ENCODE measurements at regions not wholly inside any gene's neighbourhood (a gene's known extent, or its start where the extent isn't known, plus 50 kb on each side); places are given as distances from the start of the nearest gene placed in this dataset.

DNA sequence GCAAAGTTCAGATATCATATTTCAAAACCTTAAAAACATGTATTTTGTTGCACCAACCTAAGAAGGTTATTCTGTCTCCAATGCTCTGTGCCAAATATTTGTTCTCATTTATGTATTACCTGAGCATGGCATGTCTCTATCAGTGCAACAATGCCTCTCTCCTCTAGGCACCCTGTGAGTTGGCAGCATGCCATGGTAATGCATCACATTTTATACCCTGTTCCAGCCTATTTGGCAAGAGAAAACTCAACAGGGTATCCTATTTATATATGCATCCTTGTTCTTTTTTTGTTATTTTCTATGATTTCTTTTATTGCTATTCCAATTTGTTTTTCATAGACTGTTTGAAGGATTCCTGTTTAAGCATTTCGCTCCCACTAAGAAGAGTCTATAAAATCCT lies 126.3 kb upstream of the NRXN1 start:
- Histone ChIP-seq H4K20me1 (no peaks in the 10 kb centered on the region), H3K27ac (no peak overlapping the region), H3K27me3 (no peaks in the 10 kb centered on the region), H3K4me1 (no peaks in the 10 kb centered on the region), H3K36me3 (no peaks in the 10 kb centered on the region), H3K9me3 (replicated peaks in 1 of 11) (no peaks in the 10 kb centered on the region), H3K9ac (no peak overlapping the region), H3K4me3 (no peak overlapping the region), H3K4me2 (no peak overlapping the region)
- TF ChIP-seq Cebpa-rat (IDR thresholded peaks at IDR 0.05): no peak

DNA sequence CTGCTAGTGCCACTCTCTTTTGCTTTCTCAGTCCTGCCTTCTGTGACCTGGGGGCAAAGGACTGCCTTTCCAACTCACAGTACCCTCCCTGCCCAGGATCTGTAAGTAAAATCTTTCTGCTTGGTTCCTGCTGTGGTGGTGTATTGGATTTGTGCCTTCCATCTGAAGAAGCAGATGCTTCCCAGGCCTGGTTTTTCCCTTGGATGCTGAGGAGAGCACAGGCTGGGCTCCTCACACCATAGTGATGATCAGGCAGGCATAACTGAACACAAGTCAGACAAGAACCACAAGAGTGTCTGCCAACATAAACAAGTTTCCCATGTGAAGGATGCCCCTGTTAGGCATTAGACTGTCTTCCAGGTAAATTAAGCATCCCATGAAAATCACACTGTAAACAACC lies 121.3 kb upstream of the NRXN1 start:
- Histone ChIP-seq H3K4me3 (no peak overlapping the region), H4K20me1 (no peaks in the 10 kb centered on the region), H3K27ac (no peak overlapping the region), H3K4me1 (no peaks in the 10 kb centered on the region), H3K36me3 (no peaks in the 10 kb centered on the region), H3K9ac (no peak overlapping the region), H3K9me3 (replicated peaks in 1 of 11) (peaks cover 8 to 13% (median 10%) of the 10 kb centered on the region in 11 experiments; a peak in 21 of 22 replicates), H3K27me3 (no peaks in the 10 kb centered on the region), H3K4me2 (no peak overlapping the region)
- TF ChIP-seq Cebpa-rat (IDR thresholded peaks at IDR 0.05): no peak

DNA sequence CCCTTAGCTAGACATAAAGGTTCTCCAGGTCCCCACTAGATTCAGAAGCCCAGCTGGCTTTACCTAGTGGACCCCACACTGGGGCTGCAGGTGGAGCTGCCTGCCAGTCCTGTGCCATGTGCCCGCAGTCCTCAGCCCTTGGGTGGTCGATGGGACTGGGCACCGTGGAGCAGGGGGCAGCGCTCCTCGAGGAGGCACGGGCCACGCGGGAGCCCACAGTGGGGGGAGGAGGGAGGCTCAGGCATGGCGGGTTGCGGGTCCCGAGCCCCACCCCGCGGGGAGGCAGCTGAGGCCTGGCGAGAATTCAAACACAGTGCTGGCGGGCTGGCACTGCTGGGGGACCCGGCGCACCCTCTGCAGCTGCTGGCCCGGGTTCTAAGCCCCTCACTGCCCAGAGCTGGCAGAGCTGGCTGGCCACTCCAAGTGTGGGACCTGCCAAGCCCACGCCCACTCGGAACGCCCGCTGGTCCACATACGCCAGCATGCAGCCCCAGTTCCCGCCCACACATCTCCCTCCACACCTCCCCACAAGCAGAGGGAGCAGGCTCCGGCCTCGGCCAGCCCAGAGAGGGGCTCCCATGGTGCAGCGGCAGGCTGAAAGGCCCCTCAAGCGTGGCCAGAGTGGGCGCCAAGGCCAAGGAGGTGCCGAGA lies 119.7 kb upstream of the NRXN1 start:
- H3K4me3 ChIP-seq: no peak overlapping the region
- no peaks in the 10 kb centered on the region for H4K20me1 ChIP-seq
- H3K27me3 ChIP-seq: no peaks in the 10 kb centered on the region
- no peak for TF ChIP-seq Cebpa-rat (IDR thresholded peaks at IDR 0.05)
- H3K27ac ChIP-seq: no peak overlapping the region
- H3K36me3 ChIP-seq: no peaks in the 10 kb centered on the region
- H3K4me2 ChIP-seq: no peak overlapping the region
- no peak overlapping the region for H3K9ac ChIP-seq
- peaks cover 8 to 13% (median 10%) of the 10 kb centered on the region in 11 experiments; a peak in 21 of 22 replicates for H3K9me3 ChIP-seq (replicated peaks in 1 of 11)
- no peaks in the 10 kb centered on the region for H3K4me1 ChIP-seq

DNA sequence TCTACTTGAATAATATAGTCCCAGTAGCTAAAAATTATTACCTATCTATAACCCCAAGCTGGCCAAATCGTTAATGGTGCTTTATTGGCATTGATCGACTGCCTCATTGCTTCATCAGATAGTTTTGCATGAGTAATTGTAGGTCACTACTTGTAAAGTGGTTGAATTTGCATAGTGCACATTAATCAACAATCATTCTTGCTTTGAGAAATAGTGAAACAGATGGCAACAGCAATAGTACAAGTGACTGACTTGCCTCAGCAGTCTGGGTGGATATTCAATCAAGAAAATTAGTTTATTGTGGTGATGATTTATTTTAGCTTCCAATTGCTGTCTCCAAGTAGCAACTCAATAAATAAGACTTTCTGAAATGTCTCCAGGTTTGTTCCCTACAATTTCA lies 117.8 kb upstream of the NRXN1 start:
- no peak for TF ChIP-seq Cebpa-rat (IDR thresholded peaks at IDR 0.05)
- Histone ChIP-seq H3K9me3 (replicated peaks in 1 of 11) (peaks cover 8 to 13% (median 10%) of the 10 kb centered on the region in 11 experiments; a peak in 21 of 22 replicates), H3K4me3 (no peak overlapping the region), H3K9ac (no peak overlapping the region), H3K27ac (no peak overlapping the region), H3K27me3 (no peaks in the 10 kb centered on the region), H3K4me2 (no peak overlapping the region), H3K4me1 (no peaks in the 10 kb centered on the region), H3K36me3 (no peaks in the 10 kb centered on the region), H4K20me1 (no peaks in the 10 kb centered on the region)

DNA sequence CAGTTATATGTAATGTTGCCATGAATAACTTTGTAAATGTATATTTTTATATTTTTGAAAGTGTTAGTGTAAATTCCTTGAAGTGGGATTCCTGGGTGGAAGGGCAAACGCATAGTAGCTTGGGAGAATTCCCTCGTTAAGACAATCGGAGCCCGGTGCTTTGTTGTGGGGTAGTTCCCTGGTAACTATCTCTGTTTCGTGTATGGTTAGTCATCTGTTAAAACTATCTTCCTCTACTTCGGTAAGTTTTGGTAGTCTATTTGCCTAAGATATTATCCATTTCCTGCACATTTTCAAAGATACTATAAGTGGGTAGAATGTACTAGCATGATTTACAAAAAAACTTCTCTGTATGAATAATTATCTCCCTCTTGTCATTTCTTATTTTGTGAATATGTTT lies 113.8 kb upstream of the NRXN1 start:
- H3K36me3 ChIP-seq: no peaks in the 10 kb centered on the region
- H3K4me2 ChIP-seq: no peak overlapping the region
- H3K27me3 ChIP-seq: no peaks in the 10 kb centered on the region
- H3K4me3 ChIP-seq: no peak overlapping the region
- no peak overlapping the region for H3K9ac ChIP-seq
- no peaks in the 10 kb centered on the region for H4K20me1 ChIP-seq
- peaks cover 0 to 3% (median 0%) of the 10 kb centered on the region in 11 experiments; a peak in 2 of 22 replicates for H3K9me3 ChIP-seq (replicated peaks in 1 of 11)
- TF ChIP-seq Cebpa-rat (IDR thresholded peaks at IDR 0.05): no peak
- no peaks in the 10 kb centered on the region for H3K4me1 ChIP-seq
- no peak overlapping the region for H3K27ac ChIP-seq

DNA sequence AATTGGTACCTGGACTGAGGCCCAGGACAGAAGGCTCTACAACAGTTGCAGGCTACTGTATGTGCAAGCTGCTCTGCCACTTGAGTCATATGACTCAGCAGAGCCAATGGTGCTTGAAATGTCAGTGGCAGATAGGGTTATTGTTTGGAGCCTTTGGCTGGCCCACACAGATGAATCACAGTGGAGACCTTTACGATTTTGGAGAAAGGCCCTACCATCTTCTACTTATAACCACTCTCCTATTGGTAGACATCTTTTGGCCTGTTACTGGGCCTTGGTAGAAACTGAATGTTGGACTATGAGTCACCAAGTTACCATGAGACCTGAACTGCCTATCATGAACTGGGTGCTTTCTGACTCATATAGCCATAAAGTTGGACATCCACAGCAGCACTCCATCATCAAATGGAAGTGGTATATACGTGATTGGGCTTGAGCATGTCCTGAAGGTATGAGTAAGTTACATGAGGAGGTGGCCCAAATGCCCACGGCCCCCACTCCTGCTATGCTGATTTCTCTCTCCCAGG lies 88.9 kb upstream of the NRXN1 start:
- H3K4me2 ChIP-seq: no peak overlapping the region
- no peaks in the 10 kb centered on the region for H3K27me3 ChIP-seq
- H3K4me1 ChIP-seq: no peaks in the 10 kb centered on the region
- H4K20me1 ChIP-seq: no peaks in the 10 kb centered on the region
- no peaks in the 10 kb centered on the region for H3K9me3 ChIP-seq (replicated peaks in 1 of 11)
- H3K4me3 ChIP-seq: no peak overlapping the region
- TF ChIP-seq Cebpa-rat (IDR thresholded peaks at IDR 0.05): no peak
- no peaks in the 10 kb centered on the region for H3K36me3 ChIP-seq
- no peak overlapping the region for H3K9ac ChIP-seq
- H3K27ac ChIP-seq: no peak overlapping the region

DNA sequence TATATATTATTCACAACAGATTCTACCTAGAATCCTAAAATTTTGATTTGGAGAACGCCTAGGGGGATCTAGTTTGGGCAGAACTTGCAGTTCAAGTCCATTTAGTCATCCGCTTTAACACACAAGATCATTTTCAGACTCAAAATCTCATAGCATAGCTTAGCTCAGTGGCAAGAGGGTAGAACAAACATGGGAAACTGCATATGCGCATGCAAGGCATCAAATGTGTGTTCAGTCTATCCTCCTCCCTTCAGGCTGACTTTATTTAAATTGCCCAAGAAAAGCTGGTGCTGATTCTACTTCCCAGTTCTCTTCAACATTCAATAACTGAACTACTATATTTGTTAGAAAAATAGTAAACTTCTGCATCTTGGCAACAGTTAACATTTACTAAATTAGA lies 79.6 kb upstream of the NRXN1 start:
- no peak overlapping the region for H3K27ac ChIP-seq
- H4K20me1 ChIP-seq: no peaks in the 10 kb centered on the region
- H3K9ac ChIP-seq: no peak overlapping the region
- H3K4me2 ChIP-seq: no peak overlapping the region
- H3K27me3 ChIP-seq: no peaks in the 10 kb centered on the region
- no peaks in the 10 kb centered on the region for H3K9me3 ChIP-seq (replicated peaks in 1 of 11)
- H3K4me1 ChIP-seq: no peaks in the 10 kb centered on the region
- no peak for TF ChIP-seq Cebpa-rat (IDR thresholded peaks at IDR 0.05)
- H3K4me3 ChIP-seq: no peak overlapping the region
- H3K36me3 ChIP-seq: no peaks in the 10 kb centered on the region

DNA sequence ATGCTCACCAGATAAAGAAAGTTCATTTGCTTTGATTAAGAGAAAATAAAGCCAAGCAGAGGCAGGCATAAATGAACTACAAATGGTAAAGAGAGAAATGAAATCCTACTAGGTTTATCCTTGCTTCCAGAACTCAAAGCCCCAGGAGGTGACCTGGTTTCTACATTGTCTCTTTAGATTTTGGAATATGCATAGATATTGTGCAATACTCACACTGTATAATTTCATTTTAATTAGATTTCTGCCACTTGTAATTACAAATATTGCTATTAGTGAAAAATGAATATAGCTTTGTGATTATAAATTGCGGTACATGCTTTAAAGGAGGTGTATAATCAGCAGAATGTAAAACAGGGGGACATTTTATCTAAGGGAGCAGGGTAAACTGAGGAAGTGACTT lies 76.9 kb upstream of the NRXN1 start:
- peak in 4 of 11 experiments; percentile 27 to 49 (median 45); a peak in 6 of 22 replicates for TF ChIP-seq Cebpa-rat (IDR thresholded peaks at IDR 0.05)
- no peak overlapping the region for H3K27ac ChIP-seq
- no peak overlapping the region for H3K4me3 ChIP-seq
- no peaks in the 10 kb centered on the region for H4K20me1 ChIP-seq
- no peaks in the 10 kb centered on the region for H3K27me3 ChIP-seq
- H3K9me3 ChIP-seq (replicated peaks in 1 of 11): no peaks in the 10 kb centered on the region
- no peak overlapping the region for H3K9ac ChIP-seq
- no peak overlapping the region for H3K4me2 ChIP-seq
- H3K4me1 ChIP-seq: no peaks in the 10 kb centered on the region
- H3K36me3 ChIP-seq: no peaks in the 10 kb centered on the region

DNA sequence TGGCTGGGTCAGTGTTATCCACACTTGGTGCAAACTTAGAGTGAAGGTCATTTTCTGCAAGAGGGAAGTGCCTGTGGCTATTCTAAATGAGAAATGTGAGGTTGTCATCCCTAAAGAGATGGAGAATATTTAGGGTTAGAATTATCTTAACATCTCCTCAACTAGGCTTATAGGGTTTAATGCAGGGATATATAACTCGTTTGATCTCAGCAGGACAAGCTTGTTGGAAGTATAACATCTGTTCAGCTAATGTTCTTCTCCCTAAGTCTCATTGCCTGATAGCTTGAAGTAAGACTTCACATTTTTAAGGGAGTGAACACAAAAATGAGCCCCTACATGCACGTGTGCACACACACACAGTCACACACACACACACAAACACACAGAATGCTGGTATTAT lies 75.9 kb upstream of the NRXN1 start:
- Histone ChIP-seq H3K4me1 (0 out of 20 replicates have a peak, but pooled peaks cover 0 to 6% (median 0%) of the 10 kb centered on the region in 10 experiments), H3K4me3 (no peak overlapping the region), H3K27ac (no peak overlapping the region), H3K4me2 (no peak overlapping the region), H3K36me3 (no peaks in the 10 kb centered on the region), H4K20me1 (no peaks in the 10 kb centered on the region), H3K9me3 (replicated peaks in 1 of 11) (no peaks in the 10 kb centered on the region), H3K9ac (no peak overlapping the region), H3K27me3 (no peaks in the 10 kb centered on the region)
- TF ChIP-seq Cebpa-rat (IDR thresholded peaks at IDR 0.05): no peak

DNA sequence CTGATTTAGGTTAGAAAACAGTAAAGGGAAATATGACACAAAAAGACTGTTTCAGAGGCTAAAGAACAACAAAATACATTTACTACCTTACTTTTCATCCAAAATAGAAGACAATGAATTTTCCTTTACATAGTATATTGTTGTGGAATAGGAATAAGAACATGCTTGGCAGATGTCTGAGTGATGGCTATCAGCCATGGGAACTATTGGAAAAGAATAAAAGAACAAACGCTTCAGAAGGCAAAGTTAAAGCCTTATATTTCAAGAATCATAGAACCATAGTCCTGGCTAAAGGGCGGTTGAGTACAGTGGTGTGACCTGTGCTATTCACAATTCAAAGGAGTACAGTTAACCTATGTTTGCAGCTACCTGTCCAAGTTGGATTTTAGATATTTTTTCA lies 73.9 kb upstream of the NRXN1 start:
- no peak for TF ChIP-seq Cebpa-rat (IDR thresholded peaks at IDR 0.05)
- H3K9me3 ChIP-seq (replicated peaks in 1 of 11): no peaks in the 10 kb centered on the region
- no peak overlapping the region for H3K4me3 ChIP-seq
- H3K27ac ChIP-seq: no peak overlapping the region
- H3K9ac ChIP-seq: no peak overlapping the region
- H3K4me2 ChIP-seq: no peak overlapping the region
- no peaks in the 10 kb centered on the region for H3K36me3 ChIP-seq
- H3K4me1 ChIP-seq: 0 out of 20 replicates have a peak, but pooled peaks cover 0 to 6% (median 0%) of the 10 kb centered on the region in 10 experiments
- H3K27me3 ChIP-seq: no peaks in the 10 kb centered on the region
- no peaks in the 10 kb centered on the region for H4K20me1 ChIP-seq
